SK-N-SH (cell line): ENCODE measurements at regions not wholly inside any gene's neighbourhood (a gene's known extent, or its start where the extent isn't known, plus 50 kb on each side); places are given as distances from the start of the nearest gene placed in this dataset.

ENCODE experiments used
- CTCF ChIA-PET: fragments of 300-600, 350-600 bp; formaldehyde crosslinking; extraction: SDS; loops from one replicate; lab custom pipeline; 2021; lab: Yijun Ruan, JAX
- POLR2A ChIA-PET: fragments of 350-600 bp; sonication (Branson Sonifier 250); formaldehyde crosslinking; extraction: SDS; loops from one replicate; lab custom pipeline; 2020; ENCODE audit warnings: antibody characterized with exemption, inconsistent platforms; lab: Yijun Ruan, JAX
- DNase-seq: peaks from one replicate; pipeline ENCODE4 v3.0.0; 2012
- H2AFZ ChIP-seq: fragments of 200-600 bp; sonication (generic); 2 replicates; pipeline ENCODE4 v1.8.1; 2016; ENCODE audit warnings: antibody characterized with exemption, mild to moderate bottlenecking, low read depth
- H3F3A ChIP-seq: fragments of 200-600 bp; sonication (generic); replicated peaks from 2 replicates; pipeline ENCODE3; 2016; ENCODE audit warnings: antibody characterized with exemption, mild to moderate bottlenecking; ENCODE audit not compliant: insufficient read depth
- H3K27ac ChIP-seq, 2 experiments: fragments of 200-500 bp in 1 of 2; fragments of 200-600 bp in 1 of 2; sonication (Bioruptor generic) in 1 of 2; sonication (generic), shearing (Covaris generic) in 1 of 2; 2 replicates each; pipeline versions ENCODE4 v1.5.1 to v1.6.1; 2014 to 2016; ENCODE audit warnings: low read depth in 2 of 2, inconsistent platforms in 1 of 2, low read length in 1 of 2, mild to moderate bottlenecking in 1 of 2, mixed read lengths in 1 of 2
- H3K27me3 ChIP-seq: fragments of 200-600 bp; sonication (generic), shearing (Covaris generic); 2 replicates; pipeline ENCODE4 v1.6.1; 2016; ENCODE audit warnings: mixed run types; ENCODE audit not compliant: insufficient read depth
- H3K36me3 ChIP-seq, 2 experiments: fragments of 200-500 bp in 1 of 2; fragments of 200-600 bp in 1 of 2; sonication (Bioruptor generic) in 1 of 2; sonication (generic) in 1 of 2; replicated peaks in 1 of 2; 2 replicates each; pipeline versions ENCODE3 to v1.5.1; 2014 to 2016; ENCODE audit warnings: low read length in 1 of 2, mild to moderate bottlenecking in 1 of 2; ENCODE audit not compliant: insufficient read depth in 2 of 2, control insufficient read depth in 1 of 2
- H3K4me1 ChIP-seq, 2 experiments: fragments of 200-500 bp in 1 of 2; fragments of 200-600 bp in 1 of 2; sonication (Bioruptor generic) in 1 of 2; sonication (generic), shearing (Covaris generic) in 1 of 2; 2 replicates each; pipeline versions ENCODE4 v1.5.1 to v1.6.1; 2014 to 2016; ENCODE audit warnings: low read depth in 1 of 2, low read length in 1 of 2, mixed run types in 1 of 2; ENCODE audit not compliant: insufficient read depth in 2 of 2, control insufficient read depth in 1 of 2
- H3K4me2 ChIP-seq: fragments of 200-600 bp; sonication (generic), shearing (Covaris generic); 2 replicates; pipeline ENCODE4 v1.6.1; 2017; ENCODE audit warnings: mixed run types
- H3K4me3 ChIP-seq, 2 experiments: fragments of 200-500 bp in 1 of 2; fragments of 200-600 bp in 1 of 2; sonication (Bioruptor generic) in 1 of 2; sonication (generic), shearing (Covaris generic) in 1 of 2; 2 replicates each; pipeline versions ENCODE4 v1.5.1 to v1.8.1; 2014 to 2016; ENCODE audit warnings: low read depth in 2 of 2, inconsistent platforms in 1 of 2, low read length in 1 of 2, mild to moderate bottlenecking in 1 of 2, mixed read lengths in 1 of 2, moderate library complexity in 1 of 2
- H3K79me2 ChIP-seq: fragments of 200-600 bp; sonication (generic); 2 replicates; pipeline ENCODE4 v1.8.1; 2017; ENCODE audit warnings: mild to moderate bottlenecking; ENCODE audit not compliant: insufficient read depth
- H3K9ac ChIP-seq: fragments of 200-600 bp; sonication (generic); 2 replicates; pipeline ENCODE4 v1.6.1; 2017; ENCODE audit warnings: mixed run types
- H3K9me2 ChIP-seq: fragments of 200-600 bp; sonication (generic); 2 replicates; pipeline ENCODE4 v1.6.1; 2017; ENCODE audit warnings: mixed run types
- H3K9me3 ChIP-seq: fragments of 200-600 bp; sonication (generic); 2 replicates; pipeline ENCODE4 v1.6.1; 2017; ENCODE audit warnings: mixed run types, mild to moderate bottlenecking, moderate library complexity
- H4K20me1 ChIP-seq: fragments of 200-600 bp; sonication (generic); 2 replicates; pipeline ENCODE4 v1.6.1; 2017; ENCODE audit warnings: mild to moderate bottlenecking, mixed run types; ENCODE audit not compliant: insufficient read depth
- ELF1 ChIP-seq: IDR thresholded peaks from 2 replicates; pipeline ENCODE4 v1.4.0; 2012
- EP300 ChIP-seq, 2 experiments: IDR thresholded peaks; 2 replicates each; pipeline versions ENCODE4 v1.4.0 to v1.6.1; 2012; ENCODE audit warnings: borderline replicate concordance in 1 of 2, low read depth in 1 of 2, low read length in 1 of 2
- FOSL2 ChIP-seq: IDR thresholded peaks from 2 replicates; pipeline ENCODE4 v1.4.0; 2012; ENCODE audit warnings: low read depth, mild to moderate bottlenecking, moderate library complexity, borderline replicate concordance
- GATA2 ChIP-seq: sonication (generic); formaldehyde crosslinking; IDR thresholded peaks from 2 replicates; pipeline ENCODE4 v1.5.0; 2020; ENCODE audit warnings: mild to moderate bottlenecking, missing genetic modification reagents
- MXI1 ChIP-seq: IDR thresholded peaks from 2 replicates; pipeline ENCODE4 v1.6.1; 2012; ENCODE audit warnings: mild to moderate bottlenecking, low read depth, low read length, improper control_type of control experiment
- POLR2AphosphoS5 ChIP-seq: IDR thresholded peaks from 2 replicates; pipeline ENCODE4 v1.6.1; 2012; ENCODE audit warnings: low read depth, low read length
- RXRA ChIP-seq: IDR thresholded peaks from 2 replicates; pipeline ENCODE4 v1.4.0; 2012; ENCODE audit warnings: low read depth, mild to moderate bottlenecking, borderline replicate concordance
- SIN3A ChIP-seq: IDR thresholded peaks from 2 replicates; pipeline ENCODE4 v1.6.1; 2012; ENCODE audit warnings: low read depth, mild to moderate bottlenecking, low read length, moderate library complexity, borderline replicate concordance
- WGBS: methylation state at CpG from one replicate; pipeline ENCODE4 v1.1.6; 2017; ENCODE audit warnings: low lambda C conversion rate; 5-methylcytosine and 5-hydroxymethylcytosine counted together
- TF ChIP-seq, protein P1 (sequence below): IDR thresholded peaks from 2 replicates; pipeline ENCODE4 v1.6.1; 2012; ENCODE audit warnings: mild to moderate bottlenecking, low read depth, low read length, moderate library complexity
- TF ChIP-seq, protein P2 (sequence below): IDR thresholded peaks from 2 replicates; pipeline ENCODE4 v1.4.0; 2012; ENCODE audit warnings: low read depth, borderline replicate concordance
- TF ChIP-seq, protein P3 (sequence below): IDR thresholded peaks from 2 replicates; pipeline ENCODE4 v1.4.0; 2012; ENCODE audit warnings: low read depth

DNA sequence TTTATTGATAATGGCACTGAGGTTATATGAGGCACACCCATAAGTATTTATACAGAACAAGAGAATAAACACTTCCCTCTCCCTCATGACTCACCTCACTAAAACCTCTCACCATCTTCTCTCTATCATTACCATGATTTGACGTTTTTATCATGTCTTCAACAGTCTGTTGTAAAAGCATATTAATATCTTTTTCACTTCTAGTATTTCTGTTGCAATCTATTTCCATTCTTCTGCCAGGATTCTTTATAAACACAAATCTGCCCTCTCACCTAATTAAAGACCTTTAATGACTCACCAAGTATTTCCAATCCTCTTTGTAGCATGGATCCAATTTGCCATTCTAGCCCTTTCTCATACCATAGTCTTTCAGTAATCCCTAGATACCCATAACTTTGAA is 527.7 kb downstream of the SLC16A7 start (continued):
- TF ChIP-seq, protein P1, sequence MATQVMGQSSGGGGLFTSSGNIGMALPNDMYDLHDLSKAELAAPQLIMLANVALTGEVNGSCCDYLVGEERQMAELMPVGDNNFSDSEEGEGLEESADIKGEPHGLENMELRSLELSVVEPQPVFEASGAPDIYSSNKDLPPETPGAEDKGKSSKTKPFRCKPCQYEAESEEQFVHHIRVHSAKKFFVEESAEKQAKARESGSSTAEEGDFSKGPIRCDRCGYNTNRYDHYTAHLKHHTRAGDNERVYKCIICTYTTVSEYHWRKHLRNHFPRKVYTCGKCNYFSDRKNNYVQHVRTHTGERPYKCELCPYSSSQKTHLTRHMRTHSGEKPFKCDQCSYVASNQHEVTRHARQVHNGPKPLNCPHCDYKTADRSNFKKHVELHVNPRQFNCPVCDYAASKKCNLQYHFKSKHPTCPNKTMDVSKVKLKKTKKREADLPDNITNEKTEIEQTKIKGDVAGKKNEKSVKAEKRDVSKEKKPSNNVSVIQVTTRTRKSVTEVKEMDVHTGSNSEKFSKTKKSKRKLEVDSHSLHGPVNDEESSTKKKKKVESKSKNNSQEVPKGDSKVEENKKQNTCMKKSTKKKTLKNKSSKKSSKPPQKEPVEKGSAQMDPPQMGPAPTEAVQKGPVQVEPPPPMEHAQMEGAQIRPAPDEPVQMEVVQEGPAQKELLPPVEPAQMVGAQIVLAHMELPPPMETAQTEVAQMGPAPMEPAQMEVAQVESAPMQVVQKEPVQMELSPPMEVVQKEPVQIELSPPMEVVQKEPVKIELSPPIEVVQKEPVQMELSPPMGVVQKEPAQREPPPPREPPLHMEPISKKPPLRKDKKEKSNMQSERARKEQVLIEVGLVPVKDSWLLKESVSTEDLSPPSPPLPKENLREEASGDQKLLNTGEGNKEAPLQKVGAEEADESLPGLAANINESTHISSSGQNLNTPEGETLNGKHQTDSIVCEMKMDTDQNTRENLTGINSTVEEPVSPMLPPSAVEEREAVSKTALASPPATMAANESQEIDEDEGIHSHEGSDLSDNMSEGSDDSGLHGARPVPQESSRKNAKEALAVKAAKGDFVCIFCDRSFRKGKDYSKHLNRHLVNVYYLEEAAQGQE, result no peak
- TF ChIP-seq FOSL2 (no peak), POLR2AphosphoS5 (no peak), GATA2 (CRISPR knock-in tag) (no peak), EP300 (IDR thresholded peaks at IDR 0.05; ENCODE audit: borderline replicate concordance in 1 of 2, low read depth in 1 of 2, low read length in 1 of 2) (no peak)
- TF ChIP-seq, protein P2, sequence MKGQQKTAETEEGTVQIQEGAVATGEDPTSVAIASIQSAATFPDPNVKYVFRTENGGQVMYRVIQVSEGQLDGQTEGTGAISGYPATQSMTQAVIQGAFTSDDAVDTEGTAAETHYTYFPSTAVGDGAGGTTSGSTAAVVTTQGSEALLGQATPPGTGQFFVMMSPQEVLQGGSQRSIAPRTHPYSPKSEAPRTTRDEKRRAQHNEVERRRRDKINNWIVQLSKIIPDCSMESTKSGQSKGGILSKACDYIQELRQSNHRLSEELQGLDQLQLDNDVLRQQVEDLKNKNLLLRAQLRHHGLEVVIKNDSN, result no peak

DNA sequence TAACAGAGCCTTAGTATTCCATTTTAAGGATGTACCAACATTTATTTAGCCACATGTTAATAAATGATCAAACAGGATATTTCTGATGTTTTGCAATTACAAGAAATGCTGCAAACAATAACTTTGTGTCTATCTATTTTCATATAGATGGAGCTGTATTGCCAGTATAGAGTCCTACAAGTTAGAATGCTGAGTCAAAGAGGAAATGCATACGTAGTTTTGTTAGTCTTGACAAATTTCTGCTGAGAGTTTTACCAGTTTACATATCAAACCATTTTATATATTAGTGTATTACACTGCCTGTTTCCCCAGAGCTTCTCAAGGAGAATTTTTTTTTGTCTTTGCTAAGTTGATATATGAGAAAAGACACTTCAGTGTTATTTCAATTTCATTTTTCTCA is 541.7 kb downstream of the SLC16A7 start:
- no peak overlapping the region for H3K4me3 ChIP-seq
- no peaks in the 10 kb centered on the region for H3K9me2 ChIP-seq
- CTCF ChIA-PET, result no interaction called here
- TF ChIP-seq, protein P3, sequence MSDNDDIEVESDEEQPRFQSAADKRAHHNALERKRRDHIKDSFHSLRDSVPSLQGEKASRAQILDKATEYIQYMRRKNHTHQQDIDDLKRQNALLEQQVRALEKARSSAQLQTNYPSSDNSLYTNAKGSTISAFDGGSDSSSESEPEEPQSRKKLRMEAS, result no peak
- TF ChIP-seq RXRA (no peak), SIN3A (no peak), MXI1 (no peak), FOSL2 (no peak), EP300 (IDR thresholded peaks at IDR 0.05; ENCODE audit: borderline replicate concordance in 1 of 2, low read depth in 1 of 2, low read length in 1 of 2) (no peak), ELF1 (no peak)
- TF ChIP-seq, protein P2, result no peak
- H3K9me3 ChIP-seq, result no peaks in the 10 kb centered on the region
- no peaks in the 10 kb centered on the region for H4K20me1 ChIP-seq
- no peaks in the 10 kb centered on the region for H3K4me1 ChIP-seq
- no peak for DNase-seq
- no peaks in the 10 kb centered on the region for H3F3A ChIP-seq
- no peak overlapping the region for H3K9ac ChIP-seq
- WGBS, result 11% methylated on average over 1 of the region's 1 CpG
- H3K27me3 ChIP-seq, result no peaks in the 10 kb centered on the region
- no peak overlapping the region for H3K27ac ChIP-seq
- no peaks in the 10 kb centered on the region for H3K79me2 ChIP-seq
- no peak overlapping the region for H3K4me2 ChIP-seq
- POLR2A ChIA-PET, result no interaction called here
- H3K36me3 ChIP-seq, result no peaks in the 10 kb centered on the region
- no peak overlapping the region for H2AFZ ChIP-seq
